Ascending aorta (tissue), 2 donors: ENCODE measurements at regions not wholly inside any gene's neighbourhood (a gene's known extent, or its start where the extent isn't known, plus 50 kb on each side); places are given as distances from the start of the nearest gene placed in this dataset.

Experiments used
- DNase-seq, 2 donors: peaks; one replicate each; pipeline ENCODE4 v3.0.0-alpha.2; 2019; ENCODE audit warnings: low spot score in 2 of 2
- H3K27ac ChIP-seq, 2 donors: fragments of 200-600 bp; sonication (generic); one replicate each; pipeline ENCODE4 v1.5.1; 2016 to 2017; ENCODE audit warnings: mild to moderate bottlenecking in 1 of 2
- H3K27me3 ChIP-seq: fragments of 200-600 bp; sonication (generic); one replicate; pipeline ENCODE4 v1.5.1; 2017
- H3K36me3 ChIP-seq, 2 donors: fragments of 200-600 bp; sonication (generic); one replicate each; pipeline ENCODE4 v1.5.1; 2016
- H3K4me1 ChIP-seq, 2 donors: fragments of 200-600 bp; sonication (generic); one replicate each; pipeline ENCODE4 v1.5.1; 2016 to 2017; ENCODE audit warnings: mild to moderate bottlenecking in 1 of 2
- H3K4me3 ChIP-seq, 2 donors: fragments of 200-600 bp; sonication (generic); one replicate each; pipeline ENCODE4 v1.5.1; 2016 to 2017; ENCODE audit warnings: mild to moderate bottlenecking in 1 of 2
- H3K9me3 ChIP-seq, 2 donors: fragments of 200-600 bp; sonication (generic); one replicate each; pipeline ENCODE4 v1.5.1; 2016
- CTCF ChIP-seq, 3 experiments: fragments of 200-600 bp in 2 of 3; fragments of 450-650 bp in 1 of 3; sonication (generic) in 2 of 3; IDR thresholded peaks; one replicate each; pipeline ENCODE4 v1.5.1; 2016 to 2019; ENCODE audit warnings: antibody characterized with exemption in 3 of 3, mild to moderate bottlenecking in 1 of 3, moderate library complexity in 1 of 3
- intact Hi-C: fragments of 100-400 bp; cut with DNase I; formaldehyde crosslinking; loops from one replicate; pipeline ENCODE4 v1.15.1; 2023

GRCh38 chr6:168247443-168248147 is 72.0 kb downstream of the DACT2 start:
- Histone ChIP-seq H3K27ac (no peak overlapping the region), H3K4me3 (no peak overlapping the region), H3K36me3 (no peaks in the 10 kb centered on the region), H3K27me3 (no peaks in the 10 kb centered on the region), H3K9me3 (no peaks in the 10 kb centered on the region), H3K4me1 (no peaks in the 10 kb centered on the region)
- intact Hi-C loops: no loop called here
- no peak for DNase-seq
- no peak for TF ChIP-seq CTCF (IDR thresholded peaks at IDR 0.05)

- Histone ChIP-seq H3K36me3 (no peaks in the 10 kb centered on the region), H3K4me3 (no peak overlapping the region), H3K4me1 (no peaks in the 10 kb centered on the region), H3K27me3 (no peaks in the 10 kb centered on the region), H3K9me3 (no peaks in the 10 kb centered on the region), H3K27ac (no peak overlapping the region)
- TF ChIP-seq CTCF (IDR thresholded peaks at IDR 0.05): no peak
- DNase-seq: no peak
- intact Hi-C loops: no loop called here
Measured at GRCh38 chr6:168244961-168245551, 74.5 kb downstream of the DACT2 start.

- DNase-seq: no peak
- Histone ChIP-seq H3K4me1 (no peaks in the 10 kb centered on the region), H3K36me3 (no peaks in the 10 kb centered on the region), H3K9me3 (no peaks in the 10 kb centered on the region), H3K4me3 (no peak overlapping the region), H3K27ac (no peak overlapping the region), H3K27me3 (no peaks in the 10 kb centered on the region)
- intact Hi-C loops: no loop called here
- no peak for TF ChIP-seq CTCF (IDR thresholded peaks at IDR 0.05)
Measured at GRCh38 chr6:168243812-168244376, 75.7 kb downstream of the DACT2 start.

- H3K36me3 ChIP-seq: no peaks in the 10 kb centered on the region
- DNase-seq: no peak
- no peaks in the 10 kb centered on the region for H3K4me1 ChIP-seq
- H3K27ac ChIP-seq: no peak overlapping the region
- H3K27me3 ChIP-seq: no peaks in the 10 kb centered on the region
- intact Hi-C loops: no loop called here
- no peak for TF ChIP-seq CTCF (IDR thresholded peaks at IDR 0.05)
- no peak overlapping the region for H3K4me3 ChIP-seq
- no peaks in the 10 kb centered on the region for H3K9me3 ChIP-seq
Measured at GRCh38 chr6:168242940-168243225, 76.7 kb downstream of the DACT2 start.

GRCh38 chr6:168242111-168242939 is 77.3 kb downstream of the DACT2 start:
- H3K4me1 ChIP-seq: no peaks in the 10 kb centered on the region
- no peaks in the 10 kb centered on the region for H3K27me3 ChIP-seq
- H3K9me3 ChIP-seq: no peaks in the 10 kb centered on the region
- no peak for DNase-seq
- no peak overlapping the region for H3K27ac ChIP-seq
- no peak for TF ChIP-seq CTCF (IDR thresholded peaks at IDR 0.05)
- H3K36me3 ChIP-seq: no peaks in the 10 kb centered on the region
- intact Hi-C loops: no loop called here
- H3K4me3 ChIP-seq: no peak overlapping the region
